NCI-H1048 (cell line): ENCODE measurements at regions not wholly inside any gene's neighbourhood (a gene's known extent, or its start where the extent isn't known, plus 50 kb on each side); places are given as distances from the start of the nearest gene placed in this dataset.

Experiments
- DNase-seq: peaks from one replicate; lab custom pipeline; 2025; lab: John Stamatoyannopoulos, UW

- DNase-seq: no peak
Observed at GRCh38 chr13:106129273-106129672, 406.2 kb downstream of the EFNB2 start.

DNA sequence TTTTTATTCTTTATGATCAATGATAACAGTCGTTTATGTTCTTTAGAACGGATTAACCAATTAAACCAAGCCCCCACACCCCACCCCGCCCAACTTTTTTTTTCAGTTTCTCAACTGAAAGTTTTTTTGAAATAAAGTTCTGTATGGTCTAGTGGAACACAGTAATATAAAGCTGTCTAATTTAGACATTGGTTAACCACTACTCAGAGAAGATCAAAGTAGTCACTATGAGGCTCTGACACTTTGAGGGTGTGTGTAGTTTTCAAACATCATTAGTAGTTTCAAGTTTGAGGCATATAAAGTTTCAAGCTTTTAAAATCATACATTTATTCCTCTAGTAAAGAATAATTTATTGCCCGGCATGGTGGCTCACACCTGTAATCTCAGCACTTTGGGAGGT lies 413.2 kb downstream of the EFNB2 start:
- no peak for DNase-seq

DNA sequence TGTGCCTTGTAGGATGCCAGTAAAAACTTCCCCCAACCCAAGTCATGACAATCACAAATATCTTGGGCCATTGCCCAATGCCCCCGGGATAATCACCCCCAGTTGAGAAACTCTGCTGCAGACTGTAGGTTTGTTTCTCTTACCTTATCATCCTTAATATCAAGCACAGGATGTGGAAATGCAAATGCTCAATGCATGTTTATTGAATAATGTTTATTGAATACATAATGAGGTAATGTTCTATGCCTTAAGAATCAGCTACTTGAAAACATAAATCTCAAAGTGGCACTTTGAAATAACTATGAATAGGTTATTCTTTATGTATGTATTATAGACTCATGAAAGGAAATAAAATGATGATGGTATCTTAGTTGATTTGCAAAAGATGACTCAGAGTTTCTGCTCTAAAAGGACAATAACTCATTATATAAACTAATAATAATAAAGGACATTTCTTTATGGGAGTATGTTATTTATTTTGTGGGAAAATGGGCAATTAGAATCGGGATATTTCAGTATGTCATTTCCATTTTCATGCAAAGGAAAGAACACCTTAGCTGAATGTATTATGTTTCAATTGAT lies 414.2 kb downstream of the EFNB2 start:
- DNase-seq: no peak

- DNase-seq: no peak
Observed at GRCh38 chr13:106118996-106119395, 416.5 kb downstream of the EFNB2 start.

GRCh38 chr13:106118050-106118449 lies 417.4 kb downstream of the EFNB2 start:
- no peak for DNase-seq

DNA sequence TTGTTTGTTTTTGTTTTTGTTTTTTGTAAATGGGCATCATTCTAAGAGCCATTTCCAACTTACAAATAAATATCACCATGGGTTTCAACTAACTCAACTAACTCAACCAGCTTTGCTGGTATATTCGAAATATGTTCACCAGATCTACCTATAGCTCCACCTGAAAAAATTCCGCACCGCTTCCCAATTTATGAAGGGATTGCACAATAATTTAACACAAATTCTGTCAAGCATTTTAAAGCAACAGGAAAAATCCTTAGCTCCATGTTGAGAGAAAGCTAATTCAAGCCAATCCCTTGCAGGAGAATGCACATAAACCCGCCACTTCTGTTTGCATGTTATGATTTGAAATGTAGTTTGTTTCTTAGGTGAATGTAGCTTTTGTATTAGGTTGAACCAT lies 417.8 kb downstream of the EFNB2 start:
- DNase-seq: no peak

DNA sequence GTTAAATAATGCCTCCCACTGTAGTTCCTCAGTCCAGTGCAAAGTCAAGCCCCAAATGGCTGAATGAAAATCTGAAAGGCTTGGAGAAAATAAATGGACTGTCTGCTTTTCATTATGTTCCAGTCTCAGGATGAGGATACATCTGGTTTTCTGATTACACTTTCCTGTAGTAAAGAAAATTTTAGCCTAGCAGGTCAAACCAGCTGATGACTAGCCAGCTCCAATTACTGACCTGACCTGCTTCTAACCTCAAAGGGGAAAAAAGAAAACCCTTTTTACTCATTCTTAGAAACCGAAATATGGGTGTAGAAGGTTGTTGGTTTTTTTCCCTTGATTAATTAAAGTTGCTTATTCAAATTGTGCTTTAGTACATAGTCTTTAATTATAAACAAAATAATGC lies 418.4 kb downstream of the EFNB2 start:
- no peak for DNase-seq

DNA sequence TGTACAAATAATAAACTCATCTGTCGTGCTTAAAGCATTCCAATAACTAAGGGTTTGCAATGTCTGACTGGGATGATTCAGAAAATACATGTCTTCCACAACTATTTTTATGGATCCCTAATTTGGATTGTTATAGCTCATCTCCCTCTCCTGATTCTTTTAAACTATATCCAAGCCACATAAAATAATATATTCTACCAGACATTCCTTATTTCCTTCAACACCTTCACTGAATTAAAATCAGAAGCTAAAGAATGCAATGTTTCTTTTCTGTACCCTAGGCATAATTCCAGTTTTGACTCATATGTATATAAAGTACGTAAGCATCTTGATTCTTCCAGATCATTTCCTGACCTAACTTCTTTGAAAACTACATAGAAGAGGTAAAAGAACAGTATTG lies 420.4 kb downstream of the EFNB2 start:
- no peak for DNase-seq

GRCh38 chr13:106113796-106114195 lies 421.7 kb downstream of the EFNB2 start:
- no peak for DNase-seq

DNA sequence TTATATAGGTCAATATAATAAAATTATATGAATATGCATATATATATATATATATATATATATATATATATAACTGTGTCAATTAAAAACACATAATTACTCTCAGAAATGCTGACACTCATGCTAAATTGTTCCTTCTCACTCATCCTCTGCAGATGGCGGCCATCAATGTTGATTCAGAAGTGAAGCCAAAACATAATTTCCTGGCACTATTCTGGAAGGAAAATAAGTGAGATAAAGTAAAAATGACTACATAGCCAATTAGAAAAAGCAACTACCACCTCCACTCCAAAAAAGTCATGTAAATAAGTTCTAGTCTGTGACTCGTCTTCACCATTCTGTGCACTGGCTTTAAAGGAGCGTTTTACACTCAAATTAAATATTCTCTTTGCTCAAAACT lies 423.3 kb downstream of the EFNB2 start:
- DNase-seq: no peak

GRCh38 chr13:106110241-106110855 lies 425.1 kb downstream of the EFNB2 start:
- no peak for DNase-seq

- DNase-seq: no peak
Observed at GRCh38 chr13:106109391-106109791, 426.1 kb downstream of the EFNB2 start.

- DNase-seq: no peak
Observed at GRCh38 chr13:106108346-106108745, 427.1 kb downstream of the EFNB2 start.

DNA sequence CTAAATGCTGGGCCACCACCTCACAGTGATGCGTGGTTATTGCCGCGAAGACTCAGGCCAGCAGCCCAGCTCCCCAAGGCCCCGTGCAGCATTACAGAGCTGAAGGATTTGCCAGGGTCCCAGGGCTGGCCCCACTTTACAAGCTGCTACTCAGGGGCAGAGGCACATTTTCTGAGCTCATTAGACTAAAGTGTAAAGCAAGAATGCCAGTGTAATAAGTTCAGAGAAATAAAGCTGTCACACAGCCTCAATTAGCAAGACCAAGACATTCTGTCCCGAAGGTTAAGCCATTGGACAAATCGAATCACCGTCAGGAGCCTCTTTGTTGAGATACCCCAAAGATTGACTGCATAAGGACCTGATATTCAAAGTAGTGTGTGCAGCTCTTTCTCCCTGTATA lies 428.4 kb downstream of the EFNB2 start:
- no peak for DNase-seq

GRCh38 chr13:106105153-106105552 lies 430.3 kb downstream of the EFNB2 start:
- no peak for DNase-seq

- no peak for DNase-seq
Observed at GRCh38 chr13:106104281-106104901, 431.1 kb downstream of the EFNB2 start.

GRCh38 chr13:106103779-106104178 lies 431.7 kb downstream of the EFNB2 start:
- DNase-seq: no peak

DNA sequence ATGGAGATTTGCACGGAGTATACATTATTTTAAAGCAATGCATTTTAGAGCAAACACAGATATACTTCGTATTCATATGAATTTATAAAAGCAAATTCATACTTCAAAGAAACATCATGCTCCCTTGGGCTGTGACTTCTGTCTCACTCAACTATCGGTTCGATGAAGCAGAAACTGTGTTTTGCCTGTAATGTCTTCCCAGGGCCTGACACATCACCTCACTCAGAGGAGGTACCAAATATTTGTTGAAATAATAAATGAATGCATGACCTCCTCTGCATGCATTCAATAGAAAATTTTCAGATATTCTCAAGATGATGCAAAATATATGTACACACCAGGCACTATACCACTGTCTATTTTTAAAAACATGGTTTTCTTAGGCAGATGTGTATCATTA lies 432.7 kb downstream of the EFNB2 start:
- no peak for DNase-seq

- DNase-seq: no peak
Observed at GRCh38 chr13:106101201-106101600, 434.3 kb downstream of the EFNB2 start.

DNA sequence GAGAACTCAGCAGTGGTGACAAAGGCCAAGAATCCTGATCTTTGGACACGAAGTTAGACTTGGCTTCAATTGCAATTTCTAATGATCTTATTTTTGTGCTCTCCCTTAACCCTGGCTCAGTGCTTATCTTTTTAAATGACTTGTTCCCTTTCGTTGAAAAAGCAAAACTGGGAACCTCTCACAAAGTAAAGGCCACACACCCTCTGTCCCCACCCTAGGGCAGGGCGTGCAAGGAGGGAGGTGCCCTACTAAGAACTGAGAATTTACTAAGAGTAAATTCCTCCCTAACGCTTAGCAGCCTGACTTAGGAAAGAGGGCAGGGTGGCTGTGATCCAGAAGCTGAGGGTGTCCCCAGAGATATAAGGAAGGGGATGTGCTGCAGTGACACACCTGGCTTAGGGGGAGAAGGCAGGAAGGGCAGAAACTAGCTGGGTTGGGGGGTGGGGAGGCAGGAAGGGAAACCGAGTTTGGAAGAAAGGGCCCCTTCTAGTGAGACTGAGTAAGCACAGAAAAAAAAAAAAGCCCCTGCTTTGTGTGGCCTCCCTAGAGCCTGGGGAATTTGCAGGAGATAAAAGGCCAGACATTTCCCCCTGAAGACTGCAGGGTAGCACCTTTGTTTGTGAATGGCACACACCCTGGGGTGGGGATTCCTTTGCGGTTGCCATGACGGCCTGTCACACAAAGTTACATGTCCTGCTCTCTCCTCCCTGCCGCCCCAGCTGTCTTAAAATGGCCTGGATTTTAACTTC lies 435.1 kb downstream of the EFNB2 start:
- no peak for DNase-seq

GRCh38 chr13:106099765-106100164 lies 435.7 kb downstream of the EFNB2 start:
- no peak for DNase-seq

GRCh38 chr13:106098778-106099177 lies 436.7 kb downstream of the EFNB2 start:
- no peak for DNase-seq

DNA sequence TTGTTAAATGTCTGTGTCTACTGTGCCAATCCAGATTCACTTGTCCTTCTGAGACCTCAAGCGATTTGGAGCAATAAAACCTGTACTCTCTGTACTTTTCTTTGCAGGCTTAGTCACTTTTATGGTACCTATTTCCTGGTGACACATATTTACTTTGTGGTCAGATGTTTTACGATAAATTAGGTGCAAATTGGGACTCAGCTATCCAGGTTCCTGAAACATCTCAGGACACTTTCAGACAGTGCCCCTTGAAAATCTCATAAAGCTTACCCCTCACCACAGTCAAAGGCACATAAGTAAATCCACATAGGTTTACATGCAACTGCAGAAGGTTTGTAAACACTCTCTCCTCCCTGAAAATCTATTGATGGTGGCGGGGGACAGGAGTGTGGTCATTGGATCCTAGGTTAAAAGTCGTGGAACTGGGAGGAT lies 438.8 kb downstream of the EFNB2 start:
- no peak for DNase-seq
